ENCODE measurements at regions not wholly inside any gene's neighbourhood (a gene's known extent, or its start where the extent isn't known, plus 50 kb on each side); places are given as distances from the start of the nearest gene placed in this dataset.

DNA sequence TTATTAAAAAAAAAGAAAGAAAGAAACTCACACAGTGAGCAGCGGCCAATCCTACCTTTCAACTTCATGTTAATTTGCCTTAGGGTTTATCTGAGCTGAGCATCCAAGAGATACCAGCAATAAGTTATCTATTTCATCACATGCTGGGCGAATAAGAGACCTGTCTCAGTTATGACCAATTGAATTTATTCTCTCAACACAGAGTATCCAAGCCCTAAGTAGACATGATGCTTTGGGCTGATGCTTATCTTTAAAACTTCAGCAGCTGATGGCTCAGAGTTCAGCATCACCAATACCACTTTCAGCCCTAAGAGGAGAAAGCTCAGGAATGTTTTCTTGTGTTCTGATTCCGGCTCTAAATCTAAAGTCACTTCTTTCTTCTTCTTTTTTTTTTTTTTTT is 489.0 kb upstream of the ZFHX3 start:
- DNase-seq (ENCODE audit: low read depth, low spot score) (no peak), FAIRE-seq (no peak)
- H3K9me1 ChIP-seq (ENCODE audit: control insufficient read depth, extremely low read depth, insufficient read depth, low read length), result no peaks in the 10 kb centered on the region
- H2AFZ ChIP-seq (ENCODE audit: control insufficient read depth, low read length), result no peak overlapping the region
- no peaks in the 10 kb centered on the region for H4K20me1 ChIP-seq (ENCODE audit: control insufficient read depth, extremely low read depth, insufficient read depth, low read length)
- H3K27ac ChIP-seq (ENCODE audit: control insufficient read depth, insufficient read depth, low read length), result no peak overlapping the region
- no peaks in the 10 kb centered on the region for H3K4me1 ChIP-seq (ENCODE audit: control insufficient read depth, extremely low read depth, insufficient read depth, low read length)
- H3K36me3 ChIP-seq (ENCODE audit: control insufficient read depth in 2 of 2, extremely low read depth in 1 of 2, insufficient read depth in 2 of 2, low read length in 2 of 2), result no peaks in the 10 kb centered on the region
- dilution Hi-C loops (cut with MboI; ENCODE audit: extremely low pct_ligation_motif_present, low sequenced_read_pairs), result no loop called here
- H3K4me3 ChIP-seq (ENCODE audit: control insufficient read depth in 2 of 3, extremely low read depth in 1 of 3, insufficient read depth in 2 of 3, low read depth in 1 of 3, low read length in 3 of 3), result no peak overlapping the region
- H3K27me3 ChIP-seq (ENCODE audit: control insufficient read depth, extremely low read depth, insufficient read depth, low read length), result no peaks in the 10 kb centered on the region
- no peak overlapping the region for H3K9ac ChIP-seq (ENCODE audit: control insufficient read depth, extremely low read depth, insufficient read depth, low read length)
- no peaks in the 10 kb centered on the region for H3K79me2 ChIP-seq (ENCODE audit: control insufficient read depth, insufficient read depth, low read length)
- H3K9me3 ChIP-seq (ENCODE audit: control insufficient read depth, low read depth, low read length), result no peaks in the 10 kb centered on the region
- no peak overlapping the region for H3K4me2 ChIP-seq (ENCODE audit: control insufficient read depth, extremely low read depth, insufficient read depth, low read depth, low read length)
- TF ChIP-seq EZH2 (IDR thresholded peaks at IDR 0.05; ENCODE audit: low read length), result no peak
- TF ChIP-seq, protein P1, sequence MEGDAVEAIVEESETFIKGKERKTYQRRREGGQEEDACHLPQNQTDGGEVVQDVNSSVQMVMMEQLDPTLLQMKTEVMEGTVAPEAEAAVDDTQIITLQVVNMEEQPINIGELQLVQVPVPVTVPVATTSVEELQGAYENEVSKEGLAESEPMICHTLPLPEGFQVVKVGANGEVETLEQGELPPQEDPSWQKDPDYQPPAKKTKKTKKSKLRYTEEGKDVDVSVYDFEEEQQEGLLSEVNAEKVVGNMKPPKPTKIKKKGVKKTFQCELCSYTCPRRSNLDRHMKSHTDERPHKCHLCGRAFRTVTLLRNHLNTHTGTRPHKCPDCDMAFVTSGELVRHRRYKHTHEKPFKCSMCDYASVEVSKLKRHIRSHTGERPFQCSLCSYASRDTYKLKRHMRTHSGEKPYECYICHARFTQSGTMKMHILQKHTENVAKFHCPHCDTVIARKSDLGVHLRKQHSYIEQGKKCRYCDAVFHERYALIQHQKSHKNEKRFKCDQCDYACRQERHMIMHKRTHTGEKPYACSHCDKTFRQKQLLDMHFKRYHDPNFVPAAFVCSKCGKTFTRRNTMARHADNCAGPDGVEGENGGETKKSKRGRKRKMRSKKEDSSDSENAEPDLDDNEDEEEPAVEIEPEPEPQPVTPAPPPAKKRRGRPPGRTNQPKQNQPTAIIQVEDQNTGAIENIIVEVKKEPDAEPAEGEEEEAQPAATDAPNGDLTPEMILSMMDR (optimal IDR thresholded peaks at IDR 0.05 in 1 of 3, IDR thresholded peaks at IDR 0.05 in 1 of 3, conservative IDR thresholded peaks at IDR 0.05 in 1 of 3; ENCODE audit: extremely low read depth in 1 of 3, insufficient read depth in 2 of 3, low read length in 3 of 3), result no peak

DNA sequence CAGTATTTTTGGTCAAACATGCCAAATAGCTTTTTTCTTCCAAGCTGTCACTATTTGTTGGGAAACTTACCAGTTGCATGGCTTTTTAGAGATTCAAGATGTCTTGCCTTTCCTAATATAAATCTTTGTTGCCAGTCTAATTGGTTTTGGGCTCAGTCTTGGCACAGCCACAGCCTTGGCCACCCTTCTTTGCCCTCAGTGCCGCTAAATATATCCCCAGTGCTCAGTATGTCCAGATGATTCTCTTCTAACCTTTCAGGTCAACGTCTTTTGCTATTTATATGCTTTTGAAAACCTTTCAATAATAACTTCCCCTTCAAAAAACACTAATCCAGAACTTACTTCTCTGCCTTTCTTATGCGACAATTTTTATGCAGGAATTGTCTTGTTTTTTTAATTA is 483.1 kb upstream of the ZFHX3 start:
- no peak overlapping the region for H2AFZ ChIP-seq (ENCODE audit: control insufficient read depth, low read length)
- H3K4me2 ChIP-seq (ENCODE audit: control insufficient read depth, extremely low read depth, insufficient read depth, low read depth, low read length), result no peak overlapping the region
- no peaks in the 10 kb centered on the region for H3K9me3 ChIP-seq (ENCODE audit: control insufficient read depth, low read depth, low read length)
- H3K79me2 ChIP-seq (ENCODE audit: control insufficient read depth, insufficient read depth, low read length), result no peaks in the 10 kb centered on the region
- dilution Hi-C loops (cut with MboI; ENCODE audit: extremely low pct_ligation_motif_present, low sequenced_read_pairs), result no loop called here
- no peaks in the 10 kb centered on the region for H3K4me1 ChIP-seq (ENCODE audit: control insufficient read depth, extremely low read depth, insufficient read depth, low read length)
- DNase-seq (ENCODE audit: low read depth, low spot score) (no peak), FAIRE-seq (no peak)
- H3K9me1 ChIP-seq (ENCODE audit: control insufficient read depth, extremely low read depth, insufficient read depth, low read length), result no peaks in the 10 kb centered on the region
- H3K9ac ChIP-seq (ENCODE audit: control insufficient read depth, extremely low read depth, insufficient read depth, low read length), result no peak overlapping the region
- no peaks in the 10 kb centered on the region for H4K20me1 ChIP-seq (ENCODE audit: control insufficient read depth, extremely low read depth, insufficient read depth, low read length)
- H3K27ac ChIP-seq (ENCODE audit: control insufficient read depth, insufficient read depth, low read length), result no peak overlapping the region
- no peaks in the 10 kb centered on the region for H3K36me3 ChIP-seq (ENCODE audit: control insufficient read depth in 2 of 2, extremely low read depth in 1 of 2, insufficient read depth in 2 of 2, low read length in 2 of 2)
- H3K4me3 ChIP-seq (ENCODE audit: control insufficient read depth in 2 of 3, extremely low read depth in 1 of 3, insufficient read depth in 2 of 3, low read depth in 1 of 3, low read length in 3 of 3), result no peak overlapping the region
- H3K27me3 ChIP-seq (ENCODE audit: control insufficient read depth, extremely low read depth, insufficient read depth, low read length), result no peaks in the 10 kb centered on the region
- TF ChIP-seq, protein P1 (optimal IDR thresholded peaks at IDR 0.05 in 1 of 3, IDR thresholded peaks at IDR 0.05 in 1 of 3, conservative IDR thresholded peaks at IDR 0.05 in 1 of 3; ENCODE audit: extremely low read depth in 1 of 3, insufficient read depth in 2 of 3, low read length in 3 of 3), result no peak
- TF ChIP-seq EZH2 (IDR thresholded peaks at IDR 0.05; ENCODE audit: low read length), result no peak

All from keratinocyte (primary cell).